ENCODE measurements at regions not wholly inside any gene's neighbourhood (a gene's known extent, or its start where the extent isn't known, plus 50 kb on each side); places are given as distances from the start of the nearest gene placed in this dataset.

- no peak overlapping the region for H3K4me3 ChIP-seq (ENCODE audit: low read depth, low read length)
- POLR2A ChIA-PET, result no interaction called here
- CTCF ChIA-PET, result no interaction called here
- no peaks in the 10 kb centered on the region for H3K27me3 ChIP-seq (ENCODE audit: control insufficient read depth, insufficient read depth, low read length)
- peaks cover 5% of the 10 kb centered on the region for H3K9me3 ChIP-seq (ENCODE audit: control insufficient read depth, insufficient read depth, low read length)
- TF ChIP-seq, protein P1, sequence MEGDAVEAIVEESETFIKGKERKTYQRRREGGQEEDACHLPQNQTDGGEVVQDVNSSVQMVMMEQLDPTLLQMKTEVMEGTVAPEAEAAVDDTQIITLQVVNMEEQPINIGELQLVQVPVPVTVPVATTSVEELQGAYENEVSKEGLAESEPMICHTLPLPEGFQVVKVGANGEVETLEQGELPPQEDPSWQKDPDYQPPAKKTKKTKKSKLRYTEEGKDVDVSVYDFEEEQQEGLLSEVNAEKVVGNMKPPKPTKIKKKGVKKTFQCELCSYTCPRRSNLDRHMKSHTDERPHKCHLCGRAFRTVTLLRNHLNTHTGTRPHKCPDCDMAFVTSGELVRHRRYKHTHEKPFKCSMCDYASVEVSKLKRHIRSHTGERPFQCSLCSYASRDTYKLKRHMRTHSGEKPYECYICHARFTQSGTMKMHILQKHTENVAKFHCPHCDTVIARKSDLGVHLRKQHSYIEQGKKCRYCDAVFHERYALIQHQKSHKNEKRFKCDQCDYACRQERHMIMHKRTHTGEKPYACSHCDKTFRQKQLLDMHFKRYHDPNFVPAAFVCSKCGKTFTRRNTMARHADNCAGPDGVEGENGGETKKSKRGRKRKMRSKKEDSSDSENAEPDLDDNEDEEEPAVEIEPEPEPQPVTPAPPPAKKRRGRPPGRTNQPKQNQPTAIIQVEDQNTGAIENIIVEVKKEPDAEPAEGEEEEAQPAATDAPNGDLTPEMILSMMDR (IDR thresholded peaks at IDR 0.05; ENCODE audit: low read depth, low read length), result no peak
- H3K27ac ChIP-seq (ENCODE audit: low read depth, low read length), result no peak overlapping the region
- DNase-seq (ENCODE audit: low read depth, low spot score), result no peak
Observed at GRCh38 chr11:41861838-41862237, 402.4 kb upstream of the LRRC4C start.

GRCh38 chr11:41866525-41866924 is 407.1 kb upstream of the LRRC4C start:
- CTCF ChIA-PET, result no interaction called here
- DNase-seq (ENCODE audit: low read depth, low spot score), result no peak
- POLR2A ChIA-PET, result no interaction called here
- no peak overlapping the region for H3K27ac ChIP-seq (ENCODE audit: low read depth, low read length)
- H3K27me3 ChIP-seq (ENCODE audit: control insufficient read depth, insufficient read depth, low read length), result no peaks in the 10 kb centered on the region
- TF ChIP-seq, protein P1 (IDR thresholded peaks at IDR 0.05; ENCODE audit: low read depth, low read length), result no peak
- H3K9me3 ChIP-seq (ENCODE audit: control insufficient read depth, insufficient read depth, low read length), result peaks cover 5% of the 10 kb centered on the region
- no peak overlapping the region for H3K4me3 ChIP-seq (ENCODE audit: low read depth, low read length)

- ChIA-PET CTCF (no interaction called here), POLR2A (no interaction called here)
- Histone ChIP-seq H3K9me3 (ENCODE audit: control insufficient read depth, insufficient read depth, low read length) (peaks cover 5% of the 10 kb centered on the region), H3K4me3 (ENCODE audit: low read depth, low read length) (no peak overlapping the region), H3K27me3 (ENCODE audit: control insufficient read depth, insufficient read depth, low read length) (no peaks in the 10 kb centered on the region), H3K27ac (ENCODE audit: low read depth, low read length) (no peak overlapping the region)
- TF ChIP-seq, protein P1 (IDR thresholded peaks at IDR 0.05; ENCODE audit: low read depth, low read length), result no peak
- no peak for DNase-seq (ENCODE audit: low read depth, low spot score)
Observed at GRCh38 chr11:41868606-41869005, 409.2 kb upstream of the LRRC4C start.

- Histone ChIP-seq H3K27me3 (ENCODE audit: control insufficient read depth, insufficient read depth, low read length) (no peaks in the 10 kb centered on the region), H3K9me3 (ENCODE audit: control insufficient read depth, insufficient read depth, low read length) (peaks cover 3% of the 10 kb centered on the region; the same call in 1 of the 2 replicates), H3K27ac (ENCODE audit: low read depth, low read length) (no peak overlapping the region), H3K4me3 (ENCODE audit: low read depth, low read length) (no peak overlapping the region)
- DNase-seq (ENCODE audit: low read depth, low spot score), result no peak
- POLR2A ChIA-PET, result no interaction called here
- TF ChIP-seq, protein P1 (IDR thresholded peaks at IDR 0.05; ENCODE audit: low read depth, low read length), result no peak
- CTCF ChIA-PET, result no interaction called here
Observed at GRCh38 chr11:41872426-41872825, 413.0 kb upstream of the LRRC4C start.

DNA sequence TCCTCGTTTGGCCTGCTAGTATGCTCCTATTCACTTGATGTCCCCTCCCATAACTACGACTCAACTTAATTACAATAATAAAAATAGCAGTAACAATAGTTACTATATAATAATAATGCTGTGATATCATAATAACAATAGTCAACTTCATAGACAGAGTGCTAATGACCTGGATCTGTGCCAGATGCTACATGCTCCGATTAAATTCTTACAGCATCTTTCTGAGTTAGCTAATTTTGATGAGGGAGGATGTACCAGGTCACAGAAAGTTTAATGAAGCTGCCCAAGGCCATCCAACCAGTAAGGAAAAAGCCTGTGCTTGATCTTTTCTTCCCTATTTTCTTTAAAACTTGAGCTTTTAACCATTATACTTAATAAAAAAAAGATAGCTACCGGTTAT is 413.4 kb upstream of the LRRC4C start:
- CTCF ChIA-PET, result no interaction called here
- POLR2A ChIA-PET, result no interaction called here
- no peak for DNase-seq (ENCODE audit: low read depth, low spot score)
- H3K27ac ChIP-seq (ENCODE audit: low read depth, low read length), result no peak overlapping the region
- H3K27me3 ChIP-seq (ENCODE audit: control insufficient read depth, insufficient read depth, low read length), result no peaks in the 10 kb centered on the region
- no peak overlapping the region for H3K4me3 ChIP-seq (ENCODE audit: low read depth, low read length)
- TF ChIP-seq, protein P1 (IDR thresholded peaks at IDR 0.05; ENCODE audit: low read depth, low read length), result no peak
- H3K9me3 ChIP-seq (ENCODE audit: control insufficient read depth, insufficient read depth, low read length), result peaks cover 3% of the 10 kb centered on the region; the same call in 1 of the 2 replicates
